DOHH2 (cell line): ENCODE measurements at regions not wholly inside any gene's neighbourhood (a gene's known extent, or its start where the extent isn't known, plus 50 kb on each side); places are given as distances from the start of the nearest gene placed in this dataset.

Experiments used
- EZH2phosphoT487 ChIP-seq: fragments of 200-600 bp; sonication (generic); IDR thresholded peaks from 2 replicates; pipeline ENCODE4 v1.6.1; 2017; ENCODE audit warnings: borderline replicate concordance, mild to moderate bottlenecking, antibody characterized with exemption, low read length, moderate library complexity, mixed read lengths
- TF ChIP-seq, protein P1 (sequence below): fragments of 200-600 bp; sonication (generic); IDR thresholded peaks from one replicate; pipeline ENCODE4 v1.5.1; 2014; ENCODE audit warnings: antibody characterized with exemption, mild to moderate bottlenecking, low read depth, low read length; ENCODE audit not compliant: poor library complexity, severe bottlenecking

DNA sequence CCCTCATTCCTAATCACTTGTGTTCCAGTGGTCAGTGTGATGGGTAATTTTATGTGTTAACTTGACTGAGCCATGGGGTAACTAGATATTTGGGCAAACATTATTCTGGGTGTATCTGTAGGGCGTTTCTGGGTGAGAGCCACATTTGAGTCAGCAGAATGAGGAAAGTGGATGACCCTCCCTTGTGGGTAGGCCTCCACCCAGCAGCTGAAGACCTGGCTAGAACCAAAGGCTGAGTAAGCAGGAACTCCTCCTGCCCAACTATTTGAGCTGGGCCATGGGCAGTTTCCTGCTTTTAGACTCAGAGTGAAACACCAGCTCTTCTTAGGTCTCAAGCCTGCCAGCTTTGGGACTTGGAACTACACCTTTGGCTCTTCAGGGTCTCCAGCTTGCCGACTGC is 141.8 kb downstream of the ACKR3 start:
- TF ChIP-seq, protein P1, sequence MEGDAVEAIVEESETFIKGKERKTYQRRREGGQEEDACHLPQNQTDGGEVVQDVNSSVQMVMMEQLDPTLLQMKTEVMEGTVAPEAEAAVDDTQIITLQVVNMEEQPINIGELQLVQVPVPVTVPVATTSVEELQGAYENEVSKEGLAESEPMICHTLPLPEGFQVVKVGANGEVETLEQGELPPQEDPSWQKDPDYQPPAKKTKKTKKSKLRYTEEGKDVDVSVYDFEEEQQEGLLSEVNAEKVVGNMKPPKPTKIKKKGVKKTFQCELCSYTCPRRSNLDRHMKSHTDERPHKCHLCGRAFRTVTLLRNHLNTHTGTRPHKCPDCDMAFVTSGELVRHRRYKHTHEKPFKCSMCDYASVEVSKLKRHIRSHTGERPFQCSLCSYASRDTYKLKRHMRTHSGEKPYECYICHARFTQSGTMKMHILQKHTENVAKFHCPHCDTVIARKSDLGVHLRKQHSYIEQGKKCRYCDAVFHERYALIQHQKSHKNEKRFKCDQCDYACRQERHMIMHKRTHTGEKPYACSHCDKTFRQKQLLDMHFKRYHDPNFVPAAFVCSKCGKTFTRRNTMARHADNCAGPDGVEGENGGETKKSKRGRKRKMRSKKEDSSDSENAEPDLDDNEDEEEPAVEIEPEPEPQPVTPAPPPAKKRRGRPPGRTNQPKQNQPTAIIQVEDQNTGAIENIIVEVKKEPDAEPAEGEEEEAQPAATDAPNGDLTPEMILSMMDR: no peak
- TF ChIP-seq EZH2phosphoT487: no peak
